Hepatocyte (in vitro differentiated cells): ENCODE measurements at regions not wholly inside any gene's neighbourhood (a gene's known extent, or its start where the extent isn't known, plus 50 kb on each side); places are given as distances from the start of the nearest gene placed in this dataset.

ENCODE experiments used
- DNase-seq: peaks from one replicate; pipeline ENCODE4 v3.0.0-alpha.2; 2016; ENCODE audit warnings: low spot score
- H2AFZ ChIP-seq: fragments of 200-600 bp; sonication (generic); 2 replicates; pipeline ENCODE4 v1.6.0; 2016; ENCODE audit warnings: antibody characterized with exemption, mild to moderate bottlenecking
- H3K27ac ChIP-seq: fragments of 200-600 bp; sonication (generic); 2 replicates; pipeline ENCODE4 v1.5.1; 2016; ENCODE audit warnings: mild to moderate bottlenecking
- H3K27me3 ChIP-seq: fragments of 200-600 bp; sonication (generic); 2 replicates; pipeline ENCODE4 v1.6.1; 2016
- H3K36me3 ChIP-seq: fragments of 200-600 bp; sonication (generic); replicated peaks from 2 replicates; pipeline ENCODE4 v1.5.1; 2016; ENCODE audit warnings: low read depth; ENCODE audit not compliant: insufficient read depth
- H3K4me1 ChIP-seq: fragments of 200-600 bp; sonication (generic); 2 replicates; pipeline ENCODE4 v1.5.1; 2016; ENCODE audit warnings: mild to moderate bottlenecking, moderate library complexity; ENCODE audit not compliant: insufficient read depth
- H3K4me2 ChIP-seq: fragments of 200-600 bp; sonication (generic); 2 replicates; pipeline ENCODE4 v1.6.0; 2016
- H3K4me3 ChIP-seq: fragments of 200-600 bp; sonication (generic); 2 replicates; pipeline ENCODE4 v1.5.1; 2016; ENCODE audit warnings: mild to moderate bottlenecking
- H3K79me2 ChIP-seq: fragments of 200-600 bp; sonication (generic); 2 replicates; pipeline ENCODE4 v1.6.0; 2017; ENCODE audit warnings: mild to moderate bottlenecking
- H3K9me2 ChIP-seq: fragments of 200-600 bp; sonication (generic); replicated peaks from 2 replicates; pipeline ENCODE4 v1.6.0; 2017; ENCODE audit warnings: mild to moderate bottlenecking; ENCODE audit not compliant: insufficient read depth
- H3K9me3 ChIP-seq: fragments of 200-600 bp; sonication (generic); 2 replicates; pipeline ENCODE4 v1.5.1; 2016; ENCODE audit warnings: low read depth, mild to moderate bottlenecking
- H4K20me1 ChIP-seq: fragments of 200-600 bp; sonication (generic); 2 replicates; pipeline ENCODE4 v1.6.0; 2016; ENCODE audit warnings: mild to moderate bottlenecking; ENCODE audit not compliant: insufficient read depth, poor library complexity, severe bottlenecking
- CTCF ChIP-seq: fragments of 200-600 bp; sonication (generic); IDR thresholded peaks from 2 replicates; pipeline ENCODE4 v1.5.1; 2016; ENCODE audit warnings: antibody characterized with exemption, mild to moderate bottlenecking; ENCODE audit not compliant: poor library complexity
- EZH2 ChIP-seq: fragments of 200-600 bp; sonication (generic); IDR thresholded peaks from 2 replicates; pipeline ENCODE4 v1.6.1; 2016; ENCODE audit warnings: antibody characterized with exemption, mild to moderate bottlenecking, borderline replicate concordance
- EZH2phosphoT487 ChIP-seq: fragments of 200-600 bp; sonication (generic); IDR thresholded peaks from one replicate; pipeline ENCODE4 v1.6.1; 2018; ENCODE audit warnings: antibody characterized with exemption, mild to moderate bottlenecking, low read depth, moderate library complexity; ENCODE audit not compliant: unreplicated experiment, severe bottlenecking
- WGBS: methylation state at CpG from one replicate; pipeline ENCODE4 v1.1.6; 2016; ENCODE audit warnings: low lambda C conversion rate; ENCODE audit errors: missing lambda C conversion rate; 5-methylcytosine and 5-hydroxymethylcytosine counted together

GRCh38 chr3:19596408-19596807 lies 337.6 kb downstream of the EFHB start:
- DNase-seq: no peak
- no peak overlapping the region for H2AFZ ChIP-seq
- no peaks in the 10 kb centered on the region for H3K9me2 ChIP-seq
- no peak overlapping the region for H3K27ac ChIP-seq
- no peaks in the 10 kb centered on the region for H3K79me2 ChIP-seq
- no peaks in the 10 kb centered on the region for H3K9me3 ChIP-seq
- H3K36me3 ChIP-seq: no peaks in the 10 kb centered on the region
- no peaks in the 10 kb centered on the region for H3K4me1 ChIP-seq
- WGBS: 50% methylated on average over 1 of the region's 1 CpG
- no peaks in the 10 kb centered on the region for H4K20me1 ChIP-seq
- no peak overlapping the region for H3K4me2 ChIP-seq
- no peak overlapping the region for H3K4me3 ChIP-seq
- no peak for TF ChIP-seq EZH2phosphoT487
- no peak for TF ChIP-seq EZH2
- TF ChIP-seq CTCF: no peak
- no peaks in the 10 kb centered on the region for H3K27me3 ChIP-seq

DNA sequence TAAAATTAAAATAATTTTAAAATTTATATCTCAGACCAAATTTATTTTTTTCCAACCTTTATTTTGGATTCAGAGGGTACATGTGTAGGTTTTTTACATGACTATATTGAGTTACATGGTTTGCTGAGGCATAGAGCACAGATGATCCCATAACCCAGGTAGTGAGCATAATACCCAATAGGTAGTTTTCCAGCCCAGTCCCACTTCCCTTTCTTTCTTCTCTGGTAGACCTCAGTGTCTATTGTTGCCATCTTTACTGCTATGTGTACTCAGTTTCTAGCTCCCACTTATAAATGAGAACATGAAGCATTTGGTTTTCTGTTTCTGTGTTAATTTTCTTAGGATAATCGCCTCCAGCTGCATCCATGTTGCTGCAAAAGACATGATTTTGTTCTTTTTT lies 338.1 kb downstream of the EFHB start:
- Histone ChIP-seq H3K79me2 (no peaks in the 10 kb centered on the region), H3K4me3 (no peak overlapping the region), H2AFZ (no peak overlapping the region), H3K27ac (no peak overlapping the region), H3K27me3 (no peaks in the 10 kb centered on the region), H3K36me3 (no peaks in the 10 kb centered on the region), H4K20me1 (no peaks in the 10 kb centered on the region), H3K4me2 (no peak overlapping the region), H3K9me2 (no peaks in the 10 kb centered on the region), H3K9me3 (no peaks in the 10 kb centered on the region), H3K4me1 (no peaks in the 10 kb centered on the region)
- TF ChIP-seq CTCF: no peak
- no peak for TF ChIP-seq EZH2phosphoT487
- TF ChIP-seq EZH2: no peak
- 63% methylated on average over 1 of the region's 1 CpG for WGBS
- no peak for DNase-seq
